22Rv1 (cell line): ENCODE measurements at regions not wholly inside any gene's neighbourhood (a gene's known extent, or its start where the extent isn't known, plus 50 kb on each side); places are given as distances from the start of the nearest gene placed in this dataset.

Source experiments
- H3K27ac ChIP-seq: fragments of 450-650 bp; 2 replicates; pipeline ENCODE4 v1.5.1; 2017
- ZFX ChIP-seq: fragments of 450-650 bp; IDR thresholded peaks from 2 replicates; pipeline ENCODE4 v1.6.1; 2017; ENCODE audit warnings: antibody characterized with exemption, borderline replicate concordance
- TF ChIP-seq, protein P1 (sequence below): fragments of 450-650 bp; IDR thresholded peaks from 2 replicates; pipeline ENCODE4 v1.5.1; 2017; ENCODE audit warnings: mild to moderate bottlenecking

DNA sequence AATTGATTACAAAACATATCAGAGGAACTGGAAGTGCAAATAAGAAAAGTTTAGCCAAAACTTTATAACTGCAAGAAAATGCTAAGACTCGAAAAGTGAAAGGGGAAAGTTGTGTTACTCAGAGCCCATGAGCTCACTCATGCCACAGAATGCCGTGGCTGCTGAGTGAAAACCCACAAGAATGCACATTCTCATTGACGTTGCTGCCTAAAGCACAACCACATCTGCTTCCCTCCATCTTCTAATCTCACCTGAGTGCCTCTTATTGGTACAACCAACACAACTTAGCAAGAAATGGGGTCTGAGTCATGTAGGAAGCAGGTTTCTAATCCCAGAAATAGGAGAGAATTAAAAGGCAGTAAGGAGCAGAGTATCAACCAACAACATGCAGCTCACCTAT lies 259.7 kb downstream of the LNPK start:
- no peak overlapping the region for H3K27ac ChIP-seq
- no peak for TF ChIP-seq ZFX
- TF ChIP-seq, protein P1, sequence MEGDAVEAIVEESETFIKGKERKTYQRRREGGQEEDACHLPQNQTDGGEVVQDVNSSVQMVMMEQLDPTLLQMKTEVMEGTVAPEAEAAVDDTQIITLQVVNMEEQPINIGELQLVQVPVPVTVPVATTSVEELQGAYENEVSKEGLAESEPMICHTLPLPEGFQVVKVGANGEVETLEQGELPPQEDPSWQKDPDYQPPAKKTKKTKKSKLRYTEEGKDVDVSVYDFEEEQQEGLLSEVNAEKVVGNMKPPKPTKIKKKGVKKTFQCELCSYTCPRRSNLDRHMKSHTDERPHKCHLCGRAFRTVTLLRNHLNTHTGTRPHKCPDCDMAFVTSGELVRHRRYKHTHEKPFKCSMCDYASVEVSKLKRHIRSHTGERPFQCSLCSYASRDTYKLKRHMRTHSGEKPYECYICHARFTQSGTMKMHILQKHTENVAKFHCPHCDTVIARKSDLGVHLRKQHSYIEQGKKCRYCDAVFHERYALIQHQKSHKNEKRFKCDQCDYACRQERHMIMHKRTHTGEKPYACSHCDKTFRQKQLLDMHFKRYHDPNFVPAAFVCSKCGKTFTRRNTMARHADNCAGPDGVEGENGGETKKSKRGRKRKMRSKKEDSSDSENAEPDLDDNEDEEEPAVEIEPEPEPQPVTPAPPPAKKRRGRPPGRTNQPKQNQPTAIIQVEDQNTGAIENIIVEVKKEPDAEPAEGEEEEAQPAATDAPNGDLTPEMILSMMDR: no peak

DNA sequence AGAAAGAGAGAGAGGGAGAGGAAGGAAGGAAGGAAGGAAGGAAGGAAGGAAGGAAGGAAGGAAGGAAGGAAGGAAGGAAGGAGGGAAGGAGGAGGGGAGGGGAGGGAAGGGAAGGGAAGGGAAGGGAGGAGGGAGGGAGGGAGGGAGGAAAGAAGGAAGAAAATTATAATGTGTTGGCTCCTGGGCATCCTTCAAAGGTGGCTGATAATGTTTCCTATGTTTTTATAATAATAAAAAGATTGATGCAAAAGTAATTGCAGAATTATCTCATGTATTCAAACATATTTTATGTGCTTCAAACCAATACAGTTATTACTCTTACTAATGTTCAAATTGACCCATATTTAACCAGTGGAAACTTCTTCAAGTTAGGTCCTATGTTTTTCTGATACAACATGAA lies 260.9 kb downstream of the LNPK start:
- no peak for TF ChIP-seq ZFX
- TF ChIP-seq, protein P1: no peak
- H3K27ac ChIP-seq: no peak overlapping the region

- TF ChIP-seq, protein P1: no peak
- TF ChIP-seq ZFX: no peak
- H3K27ac ChIP-seq: no peak overlapping the region
Observed at GRCh38 chr2:175737722-175738361, 264.2 kb downstream of the LNPK start.

DNA sequence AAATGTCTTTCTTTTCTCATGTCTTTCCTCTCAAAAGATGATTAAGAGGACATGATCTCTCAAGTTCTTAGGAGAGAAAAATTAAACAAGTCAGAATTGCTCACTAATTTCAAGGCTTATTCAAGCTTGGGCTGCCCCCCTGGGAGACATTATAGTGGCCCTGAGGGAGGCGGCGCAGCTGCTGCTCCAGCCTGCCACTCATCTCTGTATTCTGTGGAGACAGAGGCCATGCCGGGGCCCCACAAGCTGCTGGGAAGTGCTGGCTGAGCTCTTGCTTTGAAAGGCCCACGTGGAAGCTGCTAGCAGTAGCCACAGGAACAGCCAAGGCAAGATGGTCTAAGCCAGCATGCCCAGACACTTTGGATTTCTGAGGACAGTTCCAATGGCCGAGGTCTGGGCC lies 267.4 kb downstream of the LNPK start:
- H3K27ac ChIP-seq: no peak overlapping the region
- TF ChIP-seq, protein P1: no peak
- no peak for TF ChIP-seq ZFX

DNA sequence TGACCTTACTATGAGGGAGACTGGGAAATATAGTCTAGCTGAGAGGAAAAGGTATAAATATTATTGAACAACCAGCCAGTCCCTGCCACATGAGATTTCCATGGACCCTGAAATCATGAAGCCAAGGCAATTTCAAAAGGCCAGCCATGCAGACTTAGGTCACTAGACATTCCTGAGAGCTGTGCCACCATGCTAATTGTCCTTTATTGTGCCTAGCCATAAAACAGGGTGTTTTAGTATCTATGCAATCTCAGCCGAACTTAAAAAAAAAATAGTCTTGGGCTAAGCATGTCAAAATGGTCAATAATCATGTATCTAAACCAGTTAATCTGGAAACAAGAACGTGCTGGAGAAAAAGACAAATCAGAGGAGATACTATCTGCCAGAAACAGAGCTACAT lies 269.5 kb downstream of the LNPK start:
- TF ChIP-seq, protein P1: no peak
- no peak for TF ChIP-seq ZFX
- no peak overlapping the region for H3K27ac ChIP-seq

GRCh38 chr2:175730050-175730449 lies 272.0 kb downstream of the LNPK start:
- no peak for TF ChIP-seq ZFX
- TF ChIP-seq, protein P1: no peak
- no peak overlapping the region for H3K27ac ChIP-seq

- no peak overlapping the region for H3K27ac ChIP-seq
- TF ChIP-seq ZFX: no peak
- TF ChIP-seq, protein P1: no peak
Observed at GRCh38 chr2:175729049-175729706, 272.9 kb downstream of the LNPK start.
